ENCODE measurements at regions not wholly inside any gene's neighbourhood (a gene's known extent, or its start where the extent isn't known, plus 50 kb on each side); places are given as distances from the start of the nearest gene placed in this dataset.

DNA sequence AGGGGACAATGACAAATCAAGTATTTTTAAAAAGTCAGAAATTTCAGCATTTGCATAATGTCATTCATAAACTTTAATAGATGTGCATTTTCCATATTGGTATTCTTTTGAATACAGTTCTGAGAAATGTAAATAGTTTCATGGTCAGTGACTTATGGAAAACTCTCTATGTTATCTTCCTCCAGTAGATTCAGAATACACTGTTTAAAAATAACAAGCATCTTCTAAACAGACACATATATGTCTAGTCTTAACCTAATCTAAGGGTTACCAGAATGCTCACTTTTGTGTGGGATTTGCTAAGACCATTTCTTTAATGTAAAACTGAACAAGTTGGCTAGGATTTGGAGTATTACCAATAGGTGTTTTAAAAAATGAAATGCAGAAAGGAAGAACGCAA is 119.8 kb upstream of the SGCG start:
- Histone ChIP-seq H3K27ac (ENCODE audit: extremely low read depth, low read depth, low read length) (no peak overlapping the region), H3K79me2 (ENCODE audit: control insufficient read depth, insufficient read depth, low read length) (no peaks in the 10 kb centered on the region), H3K4me1 (replicated peaks in 1 of 2; ENCODE audit: control insufficient read depth in 2 of 2, insufficient read depth in 2 of 2, low read length in 2 of 2) (no peaks in the 10 kb centered on the region), H3K4me3 (no peak overlapping the region), H3K9ac (ENCODE audit: insufficient read depth in 1 of 2, low read depth in 2 of 2, low read length in 2 of 2) (no peak overlapping the region), H3K9me3 (replicated peaks; ENCODE audit: control insufficient read depth, insufficient read depth, low read depth, low read length) (no peaks in the 10 kb centered on the region), H3K27me3 (ENCODE audit: control insufficient read depth in 2 of 2, insufficient read depth in 2 of 2, low read length in 2 of 2) (peaks cover 0 to 10% of the 10 kb centered on the region in 2 experiments; a peak in 1 of 5 replicates), H3K9me1 (ENCODE audit: control insufficient read depth, insufficient read depth, low read length) (no peaks in the 10 kb centered on the region), H2AFZ (ENCODE audit: low read depth, low read length) (no peak overlapping the region), H3K4me2 (ENCODE audit: insufficient read depth, low read length) (no peak overlapping the region), H4K20me1 (replicated peaks; ENCODE audit: control insufficient read depth, insufficient read depth, low read length) (no peaks in the 10 kb centered on the region), H3K36me3 (ENCODE audit: control insufficient read depth, insufficient read depth, low read length) (no peaks in the 10 kb centered on the region)
- intact Hi-C loops (cut with micrococcal nuclease) (no loop called here), in situ Hi-C loops (cut with MboI) (no loop called here)
- BruUV-seq (replicated peaks): no TSS peak
- ATAC-seq (no peak), DNase-seq (ENCODE audit: extremely low read depth in 1 of 4, low spot score in 3 of 4) (no peak), FAIRE-seq (no peak)
- POLR2A ChIA-PET: no interaction called here
- no CpG with 5 or more reads among the region's 1 CpG for WGBS (ENCODE audit: insufficient coverage, low coverage, missing lambda C conversion rate)
- TF ChIP-seq, protein P1, sequence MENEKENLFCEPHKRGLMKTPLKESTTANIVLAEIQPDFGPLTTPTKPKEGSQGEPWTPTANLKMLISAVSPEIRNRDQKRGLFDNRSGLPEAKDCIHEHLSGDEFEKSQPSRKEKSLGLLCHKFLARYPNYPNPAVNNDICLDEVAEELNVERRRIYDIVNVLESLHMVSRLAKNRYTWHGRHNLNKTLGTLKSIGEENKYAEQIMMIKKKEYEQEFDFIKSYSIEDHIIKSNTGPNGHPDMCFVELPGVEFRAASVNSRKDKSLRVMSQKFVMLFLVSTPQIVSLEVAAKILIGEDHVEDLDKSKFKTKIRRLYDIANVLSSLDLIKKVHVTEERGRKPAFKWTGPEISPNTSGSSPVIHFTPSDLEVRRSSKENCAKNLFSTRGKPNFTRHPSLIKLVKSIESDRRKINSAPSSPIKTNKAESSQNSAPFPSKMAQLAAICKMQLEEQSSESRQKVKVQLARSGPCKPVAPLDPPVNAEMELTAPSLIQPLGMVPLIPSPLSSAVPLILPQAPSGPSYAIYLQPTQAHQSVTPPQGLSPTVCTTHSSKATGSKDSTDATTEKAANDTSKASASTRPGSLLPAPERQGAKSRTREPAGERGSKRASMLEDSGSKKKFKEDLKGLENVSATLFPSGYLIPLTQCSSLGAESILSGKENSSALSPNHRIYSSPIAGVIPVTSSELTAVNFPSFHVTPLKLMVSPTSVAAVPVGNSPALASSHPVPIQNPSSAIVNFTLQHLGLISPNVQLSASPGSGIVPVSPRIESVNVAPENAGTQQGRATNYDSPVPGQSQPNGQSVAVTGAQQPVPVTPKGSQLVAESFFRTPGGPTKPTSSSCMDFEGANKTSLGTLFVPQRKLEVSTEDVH (IDR thresholded peaks at IDR 0.05; ENCODE audit: low read depth, partially characterized antibody): no peak
- TF ChIP-seq CHCHD3 (CRISPR knock-in tag; IDR thresholded peaks at IDR 0.05) (no peak), KLF6 (CRISPR knock-in tag; IDR thresholded peaks at IDR 0.05; ENCODE audit: borderline replicate concordance) (no peak), CAMTA2 (CRISPR knock-in tag; conservative IDR thresholded peaks at IDR 0.05) (no peak), HMGN3 (IDR thresholded peaks at IDR 0.05; ENCODE audit: borderline replicate concordance, extremely low read depth, insufficient read length, low read depth, low read length) (no peak), LCOR (CRISPR knock-in tag; IDR thresholded peaks at IDR 0.05) (no peak), JUN (IDR thresholded peaks at IDR 0.05; ENCODE audit: borderline replicate concordance, low read depth, low read length) (no peak), JUN (CRISPR knock-in tag; IDR thresholded peaks at IDR 0.05; ENCODE audit: borderline replicate concordance) (no peak), ZNF140 (CRISPR knock-in tag; IDR thresholded peaks at IDR 0.05) (no peak), PRMT5 (CRISPR knock-in tag; IDR thresholded peaks at IDR 0.05) (no peak)
- TF ChIP-seq, protein P2, sequence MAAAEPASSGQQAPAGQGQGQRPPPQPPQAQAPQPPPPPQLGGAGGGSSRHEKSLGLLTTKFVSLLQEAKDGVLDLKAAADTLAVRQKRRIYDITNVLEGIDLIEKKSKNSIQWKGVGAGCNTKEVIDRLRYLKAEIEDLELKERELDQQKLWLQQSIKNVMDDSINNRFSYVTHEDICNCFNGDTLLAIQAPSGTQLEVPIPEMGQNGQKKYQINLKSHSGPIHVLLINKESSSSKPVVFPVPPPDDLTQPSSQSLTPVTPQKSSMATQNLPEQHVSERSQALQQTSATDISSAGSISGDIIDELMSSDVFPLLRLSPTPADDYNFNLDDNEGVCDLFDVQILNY (CRISPR knock-in tag; IDR thresholded peaks at IDR 0.05): no peak
- TF ChIP-seq, protein P3, sequence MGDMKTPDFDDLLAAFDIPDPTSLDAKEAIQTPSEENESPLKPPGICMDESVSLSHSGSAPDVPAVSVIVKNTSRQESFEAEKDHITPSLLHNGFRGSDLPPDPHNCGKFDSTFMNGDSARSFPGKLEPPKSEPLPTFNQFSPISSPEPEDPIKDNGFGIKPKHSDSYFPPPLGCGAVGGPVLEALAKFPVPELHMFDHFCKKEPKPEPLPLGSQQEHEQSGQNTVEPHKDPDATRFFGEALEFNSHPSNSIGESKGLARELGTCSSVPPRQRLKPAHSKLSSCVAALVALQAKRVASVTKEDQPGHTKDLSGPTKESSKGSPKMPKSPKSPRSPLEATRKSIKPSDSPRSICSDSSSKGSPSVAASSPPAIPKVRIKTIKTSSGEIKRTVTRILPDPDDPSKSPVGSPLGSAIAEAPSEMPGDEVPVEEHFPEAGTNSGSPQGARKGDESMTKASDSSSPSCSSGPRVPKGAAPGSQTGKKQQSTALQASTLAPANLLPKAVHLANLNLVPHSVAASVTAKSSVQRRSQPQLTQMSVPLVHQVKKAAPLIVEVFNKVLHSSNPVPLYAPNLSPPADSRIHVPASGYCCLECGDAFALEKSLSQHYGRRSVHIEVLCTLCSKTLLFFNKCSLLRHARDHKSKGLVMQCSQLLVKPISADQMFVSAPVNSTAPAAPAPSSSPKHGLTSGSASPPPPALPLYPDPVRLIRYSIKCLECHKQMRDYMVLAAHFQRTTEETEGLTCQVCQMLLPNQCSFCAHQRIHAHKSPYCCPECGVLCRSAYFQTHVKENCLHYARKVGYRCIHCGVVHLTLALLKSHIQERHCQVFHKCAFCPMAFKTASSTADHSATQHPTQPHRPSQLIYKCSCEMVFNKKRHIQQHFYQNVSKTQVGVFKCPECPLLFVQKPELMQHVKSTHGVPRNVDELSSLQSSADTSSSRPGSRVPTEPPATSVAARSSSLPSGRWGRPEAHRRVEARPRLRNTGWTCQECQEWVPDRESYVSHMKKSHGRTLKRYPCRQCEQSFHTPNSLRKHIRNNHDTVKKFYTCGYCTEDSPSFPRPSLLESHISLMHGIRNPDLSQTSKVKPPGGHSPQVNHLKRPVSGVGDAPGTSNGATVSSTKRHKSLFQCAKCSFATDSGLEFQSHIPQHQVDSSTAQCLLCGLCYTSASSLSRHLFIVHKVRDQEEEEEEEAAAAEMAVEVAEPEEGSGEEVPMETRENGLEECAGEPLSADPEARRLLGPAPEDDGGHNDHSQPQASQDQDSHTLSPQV (IDR thresholded peaks at IDR 0.05): no peak
- TF ChIP-seq, protein P4, sequence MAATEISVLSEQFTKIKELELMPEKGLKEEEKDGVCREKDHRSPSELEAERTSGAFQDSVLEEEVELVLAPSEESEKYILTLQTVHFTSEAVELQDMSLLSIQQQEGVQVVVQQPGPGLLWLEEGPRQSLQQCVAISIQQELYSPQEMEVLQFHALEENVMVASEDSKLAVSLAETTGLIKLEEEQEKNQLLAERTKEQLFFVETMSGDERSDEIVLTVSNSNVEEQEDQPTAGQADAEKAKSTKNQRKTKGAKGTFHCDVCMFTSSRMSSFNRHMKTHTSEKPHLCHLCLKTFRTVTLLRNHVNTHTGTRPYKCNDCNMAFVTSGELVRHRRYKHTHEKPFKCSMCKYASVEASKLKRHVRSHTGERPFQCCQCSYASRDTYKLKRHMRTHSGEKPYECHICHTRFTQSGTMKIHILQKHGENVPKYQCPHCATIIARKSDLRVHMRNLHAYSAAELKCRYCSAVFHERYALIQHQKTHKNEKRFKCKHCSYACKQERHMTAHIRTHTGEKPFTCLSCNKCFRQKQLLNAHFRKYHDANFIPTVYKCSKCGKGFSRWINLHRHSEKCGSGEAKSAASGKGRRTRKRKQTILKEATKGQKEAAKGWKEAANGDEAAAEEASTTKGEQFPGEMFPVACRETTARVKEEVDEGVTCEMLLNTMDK (IDR thresholded peaks at IDR 0.05; ENCODE audit: borderline replicate concordance, insufficient read depth, low read depth, low read length, poor library complexity, severe bottlenecking): no peak
- CTCF ChIA-PET (ENCODE audit: low intra/inter-chr PET ratio): no interaction called here
